ENCODE measurements at regions not wholly inside any gene's neighbourhood (a gene's known extent, or its start where the extent isn't known, plus 50 kb on each side); places are given as distances from the start of the nearest gene placed in this dataset.

GRCh38 chr5:74103131-74104023 is 477.4 kb downstream of the ARHGEF28 start:
- DNase-seq = no peak

GRCh38 chr5:74100268-74100665 is 474.3 kb downstream of the ARHGEF28 start:
- DNase-seq = no peak

GRCh38 chr5:74099538-74100267 is 473.7 kb downstream of the ARHGEF28 start:
- DNase-seq = no peak

GRCh38 chr5:74098941-74099340 is 472.9 kb downstream of the ARHGEF28 start:
- no peak for DNase-seq

- no peak for DNase-seq
Observed at GRCh38 chr5:74098456-74098855, 472.5 kb downstream of the ARHGEF28 start.

- no peak for DNase-seq
Observed at GRCh38 chr5:74096325-74096724, 470.3 kb downstream of the ARHGEF28 start.

GRCh38 chr5:74095871-74096270 is 469.9 kb downstream of the ARHGEF28 start:
- DNase-seq = no peak

- no peak for DNase-seq
Observed at GRCh38 chr5:74094782-74095108, 468.7 kb downstream of the ARHGEF28 start.

- no peak for DNase-seq
Observed at GRCh38 chr5:74094096-74094781, 468.2 kb downstream of the ARHGEF28 start.

- no peak for DNase-seq
Observed at GRCh38 chr5:74093561-74093960, 467.6 kb downstream of the ARHGEF28 start.

- no peak for DNase-seq
Observed at GRCh38 chr5:74092766-74093165, 466.8 kb downstream of the ARHGEF28 start.

- no peak for DNase-seq
Observed at GRCh38 chr5:74085782-74086181, 459.8 kb downstream of the ARHGEF28 start.

GRCh38 chr5:74085186-74085585 is 459.2 kb downstream of the ARHGEF28 start:
- DNase-seq = no peak

GRCh38 chr5:74083096-74083791 is 457.2 kb downstream of the ARHGEF28 start:
- no peak for DNase-seq

- DNase-seq = no peak
Observed at GRCh38 chr5:74082512-74083055, 456.6 kb downstream of the ARHGEF28 start.

GRCh38 chr5:74081126-74081525 is 455.1 kb downstream of the ARHGEF28 start:
- no peak for DNase-seq

GRCh38 chr5:74079971-74080556 is 454.1 kb downstream of the ARHGEF28 start:
- no peak for DNase-seq

- DNase-seq = no peak
Observed at GRCh38 chr5:74075501-74076484, 449.8 kb downstream of the ARHGEF28 start.

GRCh38 chr5:74074111-74074510 is 448.1 kb downstream of the ARHGEF28 start:
- no peak for DNase-seq

- DNase-seq = no peak
Observed at GRCh38 chr5:74073257-74073656, 447.3 kb downstream of the ARHGEF28 start.

- DNase-seq = no peak
Observed at GRCh38 chr5:74072646-74073045, 446.6 kb downstream of the ARHGEF28 start.

All from activated effector memory CD4-positive, alpha-beta T cell treated with Interleukin-2 at 50 U/mL for 16 hours (primary cell).